NCI-H187 (cell line): ENCODE measurements at regions not wholly inside any gene's neighbourhood (a gene's known extent, or its start where the extent isn't known, plus 50 kb on each side); places are given as distances from the start of the nearest gene placed in this dataset.

ENCODE experiments used
- DNase-seq, 2 experiments: peaks; one replicate each; lab custom pipeline; 2025; lab: John Stamatoyannopoulos, UW

GRCh38 chr14:84657911-84658310 is 872.0 kb upstream of the FLRT2 start:
- DNase-seq: no peak

GRCh38 chr14:84670796-84671195 is 859.1 kb upstream of the FLRT2 start:
- no peak for DNase-seq

- no peak for DNase-seq
These were observed 858.2 kb upstream of the FLRT2 start for GRCh38 chr14:84671776-84672175.

GRCh38 chr14:84674636-84675035 is 855.3 kb upstream of the FLRT2 start:
- DNase-seq: no peak

GRCh38 chr14:84686550-84686949 is 843.4 kb upstream of the FLRT2 start:
- DNase-seq: no peak

- DNase-seq: no peak
These were observed 841.5 kb upstream of the FLRT2 start for GRCh38 chr14:84688297-84689025.

- DNase-seq: no peak
These were observed 835.8 kb upstream of the FLRT2 start for GRCh38 chr14:84694161-84694560.

- no peak for DNase-seq
These were observed 825.3 kb upstream of the FLRT2 start for GRCh38 chr14:84704601-84705000.

- DNase-seq: no peak
These were observed 822.1 kb upstream of the FLRT2 start for GRCh38 chr14:84707830-84708229.

- DNase-seq: no peak
These were observed 821.1 kb upstream of the FLRT2 start for GRCh38 chr14:84708865-84709264.

- DNase-seq: no peak
These were observed 803.5 kb upstream of the FLRT2 start for GRCh38 chr14:84726471-84726870.

GRCh38 chr14:84749191-84749955 is 780.6 kb upstream of the FLRT2 start:
- no peak for DNase-seq

GRCh38 chr14:84750284-84750683 is 779.7 kb upstream of the FLRT2 start:
- no peak for DNase-seq

- no peak for DNase-seq
These were observed 779.0 kb upstream of the FLRT2 start for GRCh38 chr14:84750763-84751554.

- DNase-seq: no peak
These were observed 778.2 kb upstream of the FLRT2 start for GRCh38 chr14:84751745-84752144.

- DNase-seq: no peak
These were observed 769.3 kb upstream of the FLRT2 start for GRCh38 chr14:84760489-84761126.

GRCh38 chr14:84767434-84767833 is 762.5 kb upstream of the FLRT2 start:
- DNase-seq: no peak

GRCh38 chr14:84770030-84770429 is 759.9 kb upstream of the FLRT2 start:
- DNase-seq: no peak

GRCh38 chr14:84777356-84777755 is 752.6 kb upstream of the FLRT2 start:
- no peak for DNase-seq

GRCh38 chr14:84782902-84783301 is 747.0 kb upstream of the FLRT2 start:
- no peak for DNase-seq

- DNase-seq: no peak
These were observed 746.4 kb upstream of the FLRT2 start for GRCh38 chr14:84783511-84783910.

- no peak for DNase-seq
These were observed 743.9 kb upstream of the FLRT2 start for GRCh38 chr14:84785996-84786395.
